ENCODE measurements at regions not wholly inside any gene's neighbourhood (a gene's known extent, or its start where the extent isn't known, plus 50 kb on each side); places are given as distances from the start of the nearest gene placed in this dataset.

DNA sequence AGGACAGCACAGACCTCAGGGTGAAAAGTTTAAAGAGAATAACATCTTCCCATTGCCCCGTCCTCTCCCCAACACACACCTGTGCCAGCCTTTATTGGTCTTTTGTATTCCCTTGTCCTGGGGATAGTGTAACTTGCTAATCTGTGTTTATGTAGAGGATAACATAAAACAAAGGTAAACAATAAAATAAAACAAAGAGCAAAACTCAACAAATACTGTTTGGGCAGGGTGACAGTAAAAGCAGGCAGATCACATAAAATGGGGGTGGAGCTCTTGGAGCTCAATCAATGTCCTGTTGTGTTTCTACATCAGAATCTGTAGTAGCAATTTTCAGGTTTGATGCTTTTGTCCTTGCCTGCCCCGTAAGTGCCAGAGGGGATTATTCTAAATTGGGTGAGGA is 1939.7 kb downstream of the TP53TG3F start:
- WGBS, 2 donors: 25 to 68% methylated on average over 2 of the region's 2 CpGs
- H3K9me3 ChIP-seq: peaks cover 0 to 9% (median 0%) of the 10 kb centered on the region in 4 donors

GRCh38 chr16:35404273-35404672 is 1944.9 kb downstream of the TP53TG3F start:
- intact Hi-C loops (cut with DNase I): no loop called here
- TF ChIP-seq POLR2A (IDR thresholded peaks at IDR 0.05) (no peak), POLR2AphosphoS5 (IDR thresholded peaks at IDR 0.05) (no peak), EP300 (IDR thresholded peaks at IDR 0.05) (no peak)
- TF ChIP-seq, protein P1, sequence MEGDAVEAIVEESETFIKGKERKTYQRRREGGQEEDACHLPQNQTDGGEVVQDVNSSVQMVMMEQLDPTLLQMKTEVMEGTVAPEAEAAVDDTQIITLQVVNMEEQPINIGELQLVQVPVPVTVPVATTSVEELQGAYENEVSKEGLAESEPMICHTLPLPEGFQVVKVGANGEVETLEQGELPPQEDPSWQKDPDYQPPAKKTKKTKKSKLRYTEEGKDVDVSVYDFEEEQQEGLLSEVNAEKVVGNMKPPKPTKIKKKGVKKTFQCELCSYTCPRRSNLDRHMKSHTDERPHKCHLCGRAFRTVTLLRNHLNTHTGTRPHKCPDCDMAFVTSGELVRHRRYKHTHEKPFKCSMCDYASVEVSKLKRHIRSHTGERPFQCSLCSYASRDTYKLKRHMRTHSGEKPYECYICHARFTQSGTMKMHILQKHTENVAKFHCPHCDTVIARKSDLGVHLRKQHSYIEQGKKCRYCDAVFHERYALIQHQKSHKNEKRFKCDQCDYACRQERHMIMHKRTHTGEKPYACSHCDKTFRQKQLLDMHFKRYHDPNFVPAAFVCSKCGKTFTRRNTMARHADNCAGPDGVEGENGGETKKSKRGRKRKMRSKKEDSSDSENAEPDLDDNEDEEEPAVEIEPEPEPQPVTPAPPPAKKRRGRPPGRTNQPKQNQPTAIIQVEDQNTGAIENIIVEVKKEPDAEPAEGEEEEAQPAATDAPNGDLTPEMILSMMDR (IDR thresholded peaks at IDR 0.05): no peak
- Histone ChIP-seq H3K4me3 (no peak overlapping the region), H3K36me3 (no peaks in the 10 kb centered on the region), H3K27ac (no peak overlapping the region), H3K4me1 (peaks cover 0 to 10% (median 8%) of the 10 kb centered on the region in 4 donors), H3K27me3 (no peaks in the 10 kb centered on the region), H3K9me3 (peaks cover 0 to 3% (median 0%) of the 10 kb centered on the region in 4 donors)
- no peak for DNase-seq
- 62 to 83% methylated on average over 2 of the region's 2 CpGs for WGBS, 2 donors

More for the DNA sequence above, 1939.7 kb downstream of the TP53TG3F start:
- TF ChIP-seq POLR2AphosphoS5 (IDR thresholded peaks at IDR 0.05) (no peak), EP300 (IDR thresholded peaks at IDR 0.05) (no peak), POLR2A (IDR thresholded peaks at IDR 0.05) (no peak)
- TF ChIP-seq, protein P1 (IDR thresholded peaks at IDR 0.05): no peak
- Histone ChIP-seq H3K27me3 (no peaks in the 10 kb centered on the region), H3K4me3 (no peak overlapping the region), H3K4me1 (peaks cover 0 to 14% (median 0%) of the 10 kb centered on the region in 4 donors), H3K36me3 (no peaks in the 10 kb centered on the region), H3K27ac (no peak overlapping the region)
- intact Hi-C loops (cut with DNase I): no loop called here
- DNase-seq: no peak

- Histone ChIP-seq H3K4me1 (peaks cover 0 to 10% (median 8%) of the 10 kb centered on the region in 4 donors), H3K27me3 (no peaks in the 10 kb centered on the region), H3K36me3 (no peaks in the 10 kb centered on the region), H3K27ac (no peak overlapping the region), H3K9me3 (no peaks in the 10 kb centered on the region), H3K4me3 (no peak overlapping the region)
- DNase-seq: no peak
- no peak for TF ChIP-seq POLR2A (IDR thresholded peaks at IDR 0.05)
- TF ChIP-seq POLR2AphosphoS5 (IDR thresholded peaks at IDR 0.05): peak in 1 of 4 donors; percentile 9
- 43% methylated on average over 1 of the region's 1 CpG for WGBS, 2 donors
- intact Hi-C loops (cut with DNase I): no loop called here
Observed at GRCh38 chr16:35405526-35405925, 1946.1 kb downstream of the TP53TG3F start.

- Histone ChIP-seq H3K4me3 (no peak overlapping the region), H3K36me3 (no peaks in the 10 kb centered on the region), H3K27me3 (no peaks in the 10 kb centered on the region), H3K4me1 (peaks cover 0 to 10% (median 8%) of the 10 kb centered on the region in 4 donors), H3K27ac (no peak overlapping the region), H3K9me3 (no peaks in the 10 kb centered on the region)
- no peak for DNase-seq
- intact Hi-C loops (cut with DNase I): no loop called here
- TF ChIP-seq POLR2A (IDR thresholded peaks at IDR 0.05) (no peak), EP300 (IDR thresholded peaks at IDR 0.05) (no peak), POLR2AphosphoS5 (IDR thresholded peaks at IDR 0.05) (no peak)
- 64 to 69% methylated on average over 1 of the region's 1 CpG for WGBS, 2 donors
Observed at GRCh38 chr16:35409503-35409902, 1950.1 kb downstream of the TP53TG3F start.

- intact Hi-C loops (cut with DNase I): no loop called here
- Histone ChIP-seq H3K36me3 (no peaks in the 10 kb centered on the region), H3K9me3 (no peaks in the 10 kb centered on the region), H3K4me3 (no peak overlapping the region), H3K27me3 (no peaks in the 10 kb centered on the region), H3K27ac (no peak overlapping the region), H3K4me1 (peaks cover 0 to 7% (median 6%) of the 10 kb centered on the region in 4 donors)
- DNase-seq: no peak
- TF ChIP-seq POLR2A (IDR thresholded peaks at IDR 0.05) (no peak), POLR2AphosphoS5 (IDR thresholded peaks at IDR 0.05) (no peak), EP300 (IDR thresholded peaks at IDR 0.05) (no peak)
- TF ChIP-seq, protein P1 (IDR thresholded peaks at IDR 0.05): no peak
Observed at GRCh38 chr16:35410438-35410837, 1951.0 kb downstream of the TP53TG3F start.

DNA sequence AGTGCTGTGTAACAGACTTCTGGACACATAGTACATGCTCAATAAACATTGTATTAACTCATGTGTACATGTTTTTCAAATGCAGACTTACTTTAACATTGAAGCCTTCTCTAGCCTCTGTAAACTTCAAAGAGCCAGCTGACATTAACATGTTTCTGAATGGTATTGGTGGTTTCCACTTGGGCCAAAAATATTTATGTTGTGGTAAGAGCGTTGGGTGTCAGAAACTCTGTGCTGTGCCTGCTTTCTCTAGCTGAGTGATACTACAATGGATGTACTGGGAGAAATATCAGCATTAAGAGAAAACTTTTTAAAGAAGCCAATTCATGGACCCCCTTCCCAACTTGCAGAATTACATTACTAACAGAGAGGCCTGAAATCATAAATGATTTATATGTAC is 1951.7 kb downstream of the TP53TG3F start:
- Histone ChIP-seq H3K36me3 (no peaks in the 10 kb centered on the region), H3K9me3 (no peaks in the 10 kb centered on the region), H3K27me3 (no peaks in the 10 kb centered on the region), H3K4me3 (no peak overlapping the region), H3K27ac (no peak overlapping the region), H3K4me1 (no peaks in the 10 kb centered on the region)
- 76 to 77% methylated on average over 1 of the region's 1 CpG for WGBS, 2 donors
- DNase-seq: no peak
- intact Hi-C loops (cut with DNase I): no loop called here
- TF ChIP-seq POLR2AphosphoS5 (IDR thresholded peaks at IDR 0.05) (no peak), POLR2A (IDR thresholded peaks at IDR 0.05) (no peak), EP300 (IDR thresholded peaks at IDR 0.05) (no peak)
- TF ChIP-seq, protein P1 (IDR thresholded peaks at IDR 0.05): no peak

Measured in sigmoid colon (tissue), 6 donors.